Stomach (tissue), 4 donors: ENCODE measurements at regions not wholly inside any gene's neighbourhood (a gene's known extent, or its start where the extent isn't known, plus 50 kb on each side); places are given as distances from the start of the nearest gene placed in this dataset.
"Not testable (repeated sequence)": the region's sequence is repeated elsewhere in the genome, so short reads cannot be mapped to it uniquely, and the experiment has no call there.

Experiments
- CTCF ChIP-seq, 7 experiments: fragments of 450-650 bp in 4 of 7; fragments of 200-600 bp in 3 of 7; sonication (generic) in 3 of 7; IDR thresholded peaks; one replicate each; pipeline ENCODE4 v1.5.1; 2016 to 2019; ENCODE audit warnings: antibody characterized with exemption in 7 of 7, control low read depth in 2 of 7, mild to moderate bottlenecking in 1 of 7
- POLR2A ChIP-seq, 4 donors: fragments of 450-650 bp; IDR thresholded peaks; one replicate each; pipeline ENCODE4 v1.6.1; 2016; ENCODE audit warnings: antibody characterized with exemption in 4 of 4, control low read depth in 2 of 4, mild to moderate bottlenecking in 1 of 4, moderate library complexity in 1 of 4
- POLR2AphosphoS5 ChIP-seq, 3 donors: sonication (generic); formaldehyde crosslinking; IDR thresholded peaks; one replicate each; pipeline ENCODE4 v1.6.1; 2016; ENCODE audit warnings: antibody characterized with exemption in 3 of 3

GRCh38 chr11:3476937-3477885, 98.3 kb upstream of the ZNF195 start:
- TF ChIP-seq CTCF, POLR2A, POLR2AphosphoS5 (IDR thresholded peaks at IDR 0.05): not testable (repeated sequence)
